Activated naive CD8-positive, alpha-beta T cell treated with anti-CD3 and anti-CD28 coated beads for 36 hours (primary cell): ENCODE measurements at regions not wholly inside any gene's neighbourhood (a gene's known extent, or its start where the extent isn't known, plus 50 kb on each side); places are given as distances from the start of the nearest gene placed in this dataset.
"Not testable (repeated sequence)": the region's sequence is repeated elsewhere in the genome, so short reads cannot be mapped to it uniquely, and the experiment has no call there.

Experiments used
- DNase-seq: peaks from one replicate; pipeline ENCODE4 v3.0.0; 2021
- H3K27ac Mint-ChIP-seq: one replicate; pipeline ENCODE4 v1.8.0; 2022; ENCODE audit warnings: mild to moderate bottlenecking, moderate library complexity, mixed read lengths
- H3K27me3 Mint-ChIP-seq: one replicate; pipeline ENCODE4 v1.8.0; 2022; ENCODE audit warnings: mild to moderate bottlenecking, mixed read lengths
- H3K36me3 Mint-ChIP-seq: one replicate; pipeline ENCODE4 v1.8.0; 2021; ENCODE audit warnings: mild to moderate bottlenecking, mixed read lengths
- H3K4me1 Mint-ChIP-seq: one replicate; pipeline ENCODE4 v1.8.0; 2021; ENCODE audit warnings: mixed read lengths
- H3K4me3 Mint-ChIP-seq: one replicate; pipeline ENCODE4 v1.8.0; 2022; ENCODE audit warnings: mild to moderate bottlenecking, moderate library complexity, mixed read lengths
- H3K9me3 Mint-ChIP-seq: one replicate; pipeline ENCODE4 v1.8.0; 2022; ENCODE audit warnings: mixed read lengths

GRCh38 chr20:29885282-29886185 lies 1371.9 kb upstream of the DEFB115 start:
- Mint-ChIP-seq H3K36me3 (peaks cover 19% of the 10 kb centered on the region), H3K9me3 (peaks cover 28% of the 10 kb centered on the region)
- not testable (repeated sequence) for DNase-seq, H3K27me3 Mint-ChIP-seq, H3K4me3 Mint-ChIP-seq, H3K27ac Mint-ChIP-seq, H3K4me1 Mint-ChIP-seq

GRCh38 chr20:29891555-29891954 lies 1365.9 kb upstream of the DEFB115 start:
- Mint-ChIP-seq H3K9me3 (peaks cover 28% of the 10 kb centered on the region), H3K36me3 (peaks cover 30% of the 10 kb centered on the region), H3K4me1 (peaks cover 12% of the 10 kb centered on the region)
- H3K4me3 Mint-ChIP-seq, H3K27ac Mint-ChIP-seq, DNase-seq, H3K27me3 Mint-ChIP-seq: not testable (repeated sequence)
